Keratinocyte (primary cell): ENCODE measurements at regions not wholly inside any gene's neighbourhood (a gene's known extent, or its start where the extent isn't known, plus 50 kb on each side); places are given as distances from the start of the nearest gene placed in this dataset.

Source experiments
- CTCF ChIP-seq, 3 experiments: IDR thresholded peaks in 1 of 3; conservative IDR thresholded peaks in 1 of 3; optimal IDR thresholded peaks in 1 of 3; 2 replicates in 2 of 3; 3 replicates in 1 of 3; pipeline versions ENCODE3 to v1.5.1; 2011; ENCODE audit warnings: low read length in 3 of 3, mild to moderate bottlenecking in 3 of 3, moderate library complexity in 2 of 3, control low read depth in 1 of 3, inconsistent platforms in 1 of 3; ENCODE audit not compliant: insufficient read depth in 2 of 3; ENCODE audit errors: extremely low read depth in 1 of 3
- EZH2 ChIP-seq: IDR thresholded peaks from one replicate; pipeline ENCODE4 v1.6.1; 2012; ENCODE audit warnings: inconsistent platforms, mild to moderate bottlenecking, low read length, moderate library complexity

GRCh38 chr10:111956841-111957240, 226.7 kb downstream of the GPAM start:
- TF ChIP-seq CTCF (optimal IDR thresholded peaks at IDR 0.05 in 1 of 3, IDR thresholded peaks at IDR 0.05 in 1 of 3, conservative IDR thresholded peaks at IDR 0.05 in 1 of 3; ENCODE audit: extremely low read depth in 1 of 3, insufficient read depth in 2 of 3, low read length in 3 of 3), result no peak
- no peak for TF ChIP-seq EZH2
